ENCODE measurements at regions not wholly inside any gene's neighbourhood (a gene's known extent, or its start where the extent isn't known, plus 50 kb on each side); places are given as distances from the start of the nearest gene placed in this dataset.

DNA sequence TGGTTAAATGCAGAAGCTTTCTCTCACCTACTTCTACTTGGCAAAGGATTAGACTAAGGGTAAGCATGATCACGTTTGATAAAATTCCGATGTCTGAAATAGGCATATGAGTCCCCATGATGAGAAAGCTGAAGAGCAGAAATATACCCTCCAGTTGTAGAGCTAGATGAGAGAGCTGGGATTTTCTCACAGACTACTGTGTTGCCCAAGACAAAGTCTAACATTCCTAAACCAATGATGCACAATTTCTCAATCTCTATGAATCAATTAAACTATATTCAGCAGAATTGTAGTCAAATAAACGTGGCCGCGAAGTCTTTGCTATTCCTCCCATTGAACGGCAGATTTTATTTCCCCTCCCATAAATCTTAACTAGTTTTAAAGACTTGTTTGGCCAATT lies 699.2 kb downstream of the KCNT2 start:
- no peaks in the 10 kb centered on the region for H3K36me3 ChIP-seq (ENCODE audit: control insufficient read depth in 2 of 3, insufficient read depth in 3 of 3, low read length in 3 of 3)
- DNase-seq (no peak), FAIRE-seq (no peak)
- intact Hi-C loops (cut with DNase I): no loop called here
- no peak overlapping the region for H3K4me3 ChIP-seq (ENCODE audit: low read length in 3 of 3)
- no peaks in the 10 kb centered on the region for H3K9me3 ChIP-seq (ENCODE audit: control insufficient read depth in 2 of 3, insufficient read depth in 1 of 3, low read length in 3 of 3)
- TF ChIP-seq, protein P1, sequence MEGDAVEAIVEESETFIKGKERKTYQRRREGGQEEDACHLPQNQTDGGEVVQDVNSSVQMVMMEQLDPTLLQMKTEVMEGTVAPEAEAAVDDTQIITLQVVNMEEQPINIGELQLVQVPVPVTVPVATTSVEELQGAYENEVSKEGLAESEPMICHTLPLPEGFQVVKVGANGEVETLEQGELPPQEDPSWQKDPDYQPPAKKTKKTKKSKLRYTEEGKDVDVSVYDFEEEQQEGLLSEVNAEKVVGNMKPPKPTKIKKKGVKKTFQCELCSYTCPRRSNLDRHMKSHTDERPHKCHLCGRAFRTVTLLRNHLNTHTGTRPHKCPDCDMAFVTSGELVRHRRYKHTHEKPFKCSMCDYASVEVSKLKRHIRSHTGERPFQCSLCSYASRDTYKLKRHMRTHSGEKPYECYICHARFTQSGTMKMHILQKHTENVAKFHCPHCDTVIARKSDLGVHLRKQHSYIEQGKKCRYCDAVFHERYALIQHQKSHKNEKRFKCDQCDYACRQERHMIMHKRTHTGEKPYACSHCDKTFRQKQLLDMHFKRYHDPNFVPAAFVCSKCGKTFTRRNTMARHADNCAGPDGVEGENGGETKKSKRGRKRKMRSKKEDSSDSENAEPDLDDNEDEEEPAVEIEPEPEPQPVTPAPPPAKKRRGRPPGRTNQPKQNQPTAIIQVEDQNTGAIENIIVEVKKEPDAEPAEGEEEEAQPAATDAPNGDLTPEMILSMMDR (IDR thresholded peaks at IDR 0.05; ENCODE audit: borderline replicate concordance, extremely low read depth, insufficient read depth): no peak
- no peaks in the 10 kb centered on the region for H3K27me3 ChIP-seq (ENCODE audit: control insufficient read depth, insufficient read depth, low read length)
- H3K27ac ChIP-seq (ENCODE audit: low read depth in 2 of 2, low read length in 2 of 2): no peak overlapping the region
- H3K9ac ChIP-seq (ENCODE audit: low read length in 3 of 3): no peak overlapping the region
- H3K4me1 ChIP-seq (ENCODE audit: control insufficient read depth in 2 of 3, insufficient read depth in 2 of 3, low read depth in 1 of 3, low read length in 3 of 3): no peaks in the 10 kb centered on the region

- no peaks in the 10 kb centered on the region for H3K27me3 ChIP-seq (ENCODE audit: control insufficient read depth, insufficient read depth, low read length)
- intact Hi-C loops (cut with DNase I): no loop called here
- H3K4me3 ChIP-seq (ENCODE audit: low read length in 3 of 3): no peak overlapping the region
- TF ChIP-seq, protein P1 (IDR thresholded peaks at IDR 0.05; ENCODE audit: borderline replicate concordance, extremely low read depth, insufficient read depth): no peak
- H3K36me3 ChIP-seq (ENCODE audit: control insufficient read depth in 2 of 3, insufficient read depth in 3 of 3, low read length in 3 of 3): no peaks in the 10 kb centered on the region
- no peak overlapping the region for H3K9ac ChIP-seq (ENCODE audit: low read length in 3 of 3)
- no peak overlapping the region for H3K27ac ChIP-seq (ENCODE audit: low read depth in 2 of 2, low read length in 2 of 2)
- no peaks in the 10 kb centered on the region for H3K9me3 ChIP-seq (ENCODE audit: control insufficient read depth in 2 of 3, insufficient read depth in 1 of 3, low read length in 3 of 3)
- H3K4me1 ChIP-seq (ENCODE audit: control insufficient read depth in 2 of 3, insufficient read depth in 2 of 3, low read depth in 1 of 3, low read length in 3 of 3): no peaks in the 10 kb centered on the region
- DNase-seq (no peak), FAIRE-seq (no peak)
These were observed 700.1 kb downstream of the KCNT2 start for GRCh38 chr1:195908121-195908520.

DNA sequence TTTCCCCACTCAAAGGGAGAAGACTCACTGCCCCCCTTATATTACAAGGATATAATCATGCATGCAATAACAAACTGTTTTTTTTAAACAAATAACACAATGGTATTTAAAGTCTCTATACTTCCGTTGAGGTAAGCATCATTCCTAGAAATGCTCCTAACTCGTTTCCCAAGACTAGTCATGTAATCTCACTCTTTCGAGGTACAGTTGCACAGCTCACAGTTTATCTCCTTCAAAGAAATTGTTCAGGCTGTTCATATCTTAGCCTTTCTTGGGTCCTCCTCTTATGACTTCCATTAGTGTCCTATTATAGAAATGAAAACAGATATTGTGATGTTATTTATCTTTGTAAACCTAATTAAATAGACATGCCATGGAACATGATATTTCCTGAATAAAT lies 705.0 kb downstream of the KCNT2 start:
- TF ChIP-seq, protein P1 (IDR thresholded peaks at IDR 0.05; ENCODE audit: borderline replicate concordance, extremely low read depth, insufficient read depth): no peak
- H3K27ac ChIP-seq (ENCODE audit: low read depth in 2 of 2, low read length in 2 of 2): no peak overlapping the region

DNA sequence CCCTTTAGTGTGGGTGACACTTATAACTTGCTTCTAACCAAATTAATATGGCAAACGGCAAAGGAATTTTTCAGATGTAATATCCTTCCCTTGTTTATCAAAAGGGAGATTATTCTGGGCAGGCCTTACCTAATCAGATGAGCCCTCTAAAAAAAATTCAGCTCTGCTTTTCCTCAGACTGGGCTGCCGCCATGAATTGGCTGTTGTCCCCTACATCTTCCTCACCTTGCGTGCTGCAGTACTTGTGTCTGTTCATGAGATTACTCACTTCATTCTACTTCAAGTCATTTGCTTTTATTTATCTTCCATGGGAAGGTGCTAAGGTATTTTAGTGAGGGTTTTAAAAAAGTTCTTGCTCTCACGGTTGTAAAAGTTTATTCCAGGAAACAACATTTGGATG lies 705.5 kb downstream of the KCNT2 start:
- no peak for DNase-seq
- TF ChIP-seq, protein P1 (IDR thresholded peaks at IDR 0.05; ENCODE audit: borderline replicate concordance, extremely low read depth, insufficient read depth): no peak
- H3K9me3 ChIP-seq (ENCODE audit: control insufficient read depth in 2 of 3, insufficient read depth in 1 of 3, low read length in 3 of 3): no peaks in the 10 kb centered on the region
- H3K27me3 ChIP-seq (ENCODE audit: control insufficient read depth, insufficient read depth, low read length): no peaks in the 10 kb centered on the region
- H3K9ac ChIP-seq (ENCODE audit: low read length in 3 of 3): no peak overlapping the region
- no peaks in the 10 kb centered on the region for H3K4me1 ChIP-seq (ENCODE audit: control insufficient read depth in 2 of 3, insufficient read depth in 2 of 3, low read depth in 1 of 3, low read length in 3 of 3)
- intact Hi-C loops (cut with DNase I): no loop called here
- no peak for FAIRE-seq
- no peak overlapping the region for H3K4me3 ChIP-seq (ENCODE audit: low read length in 3 of 3)
- H3K27ac ChIP-seq (ENCODE audit: low read depth in 2 of 2, low read length in 2 of 2): no peak overlapping the region
- H3K36me3 ChIP-seq (ENCODE audit: control insufficient read depth in 2 of 3, insufficient read depth in 3 of 3, low read length in 3 of 3): no peaks in the 10 kb centered on the region

More for the DNA sequence above, 705.0 kb downstream of the KCNT2 start:
- intact Hi-C loops (cut with DNase I): no loop called here
- no peaks in the 10 kb centered on the region for H3K36me3 ChIP-seq (ENCODE audit: control insufficient read depth in 2 of 3, insufficient read depth in 3 of 3, low read length in 3 of 3)
- H3K27me3 ChIP-seq (ENCODE audit: control insufficient read depth, insufficient read depth, low read length): no peaks in the 10 kb centered on the region
- H3K4me1 ChIP-seq (ENCODE audit: control insufficient read depth in 2 of 3, insufficient read depth in 2 of 3, low read depth in 1 of 3, low read length in 3 of 3): no peaks in the 10 kb centered on the region
- DNase-seq (no peak), FAIRE-seq (no peak)
- H3K9ac ChIP-seq (ENCODE audit: low read length in 3 of 3): no peak overlapping the region
- no peaks in the 10 kb centered on the region for H3K9me3 ChIP-seq (ENCODE audit: control insufficient read depth in 2 of 3, insufficient read depth in 1 of 3, low read length in 3 of 3)
- H3K4me3 ChIP-seq (ENCODE audit: low read length in 3 of 3): no peak overlapping the region

Measured in kidney (tissue), 13 donors.